ENCODE measurements at regions not wholly inside any gene's neighbourhood (a gene's known extent, or its start where the extent isn't known, plus 50 kb on each side); places are given as distances from the start of the nearest gene placed in this dataset.
A peak's percentile ranks its signal among the peaks of the same experiment; 100 is the strongest.

- no TSS peak for BruUV-seq (replicated peaks)
- no peak overlapping the region for H3K4me2 ChIP-seq (ENCODE audit: insufficient read depth, low read length)
- CTCF ChIA-PET (ENCODE audit: low intra/inter-chr PET ratio), result no interaction called here
- H2AFZ ChIP-seq (ENCODE audit: low read depth, low read length), result no peak overlapping the region
- H4K20me1 ChIP-seq (replicated peaks; ENCODE audit: control insufficient read depth, insufficient read depth, low read length), result no peaks in the 10 kb centered on the region
- peak; percentile 56; the same call in 2 of the 3 replicates for ATAC-seq
- intact Hi-C loops (cut with micrococcal nuclease) (no loop called here), in situ Hi-C loops (cut with MboI) (no loop called here)
- H3K9me3 ChIP-seq (replicated peaks; ENCODE audit: control insufficient read depth, insufficient read depth, low read depth, low read length), result no peaks in the 10 kb centered on the region
- H3K4me1 ChIP-seq (replicated peaks in 1 of 2; ENCODE audit: control insufficient read depth in 2 of 2, insufficient read depth in 2 of 2, low read length in 2 of 2), result no peaks in the 10 kb centered on the region; a peak in 1 of 5 replicates
- no peak overlapping the region for H3K27ac ChIP-seq (ENCODE audit: extremely low read depth, low read depth, low read length)
- POLR2A ChIA-PET, result no interaction called here
- H3K27me3 ChIP-seq (ENCODE audit: control insufficient read depth in 2 of 2, insufficient read depth in 2 of 2, low read length in 2 of 2), result no peaks in the 10 kb centered on the region
- DNase-seq (ENCODE audit: extremely low read depth in 1 of 4, low spot score in 3 of 4), result no peak
- no peak for FAIRE-seq
- no peaks in the 10 kb centered on the region for H3K9me1 ChIP-seq (ENCODE audit: control insufficient read depth, insufficient read depth, low read length)
- H3K9ac ChIP-seq (ENCODE audit: insufficient read depth in 1 of 2, low read depth in 2 of 2, low read length in 2 of 2), result no peak overlapping the region
- H3K36me3 ChIP-seq (ENCODE audit: control insufficient read depth, insufficient read depth, low read length), result no peaks in the 10 kb centered on the region
- no peak overlapping the region for H3K4me3 ChIP-seq
- no peaks in the 10 kb centered on the region for H3K79me2 ChIP-seq (ENCODE audit: control insufficient read depth, insufficient read depth, low read length)
- WGBS (ENCODE audit: insufficient coverage, low coverage, missing lambda C conversion rate), result 10% methylated on average over 6 of the region's 6 CpGs
- TF ChIP-seq, protein P1, sequence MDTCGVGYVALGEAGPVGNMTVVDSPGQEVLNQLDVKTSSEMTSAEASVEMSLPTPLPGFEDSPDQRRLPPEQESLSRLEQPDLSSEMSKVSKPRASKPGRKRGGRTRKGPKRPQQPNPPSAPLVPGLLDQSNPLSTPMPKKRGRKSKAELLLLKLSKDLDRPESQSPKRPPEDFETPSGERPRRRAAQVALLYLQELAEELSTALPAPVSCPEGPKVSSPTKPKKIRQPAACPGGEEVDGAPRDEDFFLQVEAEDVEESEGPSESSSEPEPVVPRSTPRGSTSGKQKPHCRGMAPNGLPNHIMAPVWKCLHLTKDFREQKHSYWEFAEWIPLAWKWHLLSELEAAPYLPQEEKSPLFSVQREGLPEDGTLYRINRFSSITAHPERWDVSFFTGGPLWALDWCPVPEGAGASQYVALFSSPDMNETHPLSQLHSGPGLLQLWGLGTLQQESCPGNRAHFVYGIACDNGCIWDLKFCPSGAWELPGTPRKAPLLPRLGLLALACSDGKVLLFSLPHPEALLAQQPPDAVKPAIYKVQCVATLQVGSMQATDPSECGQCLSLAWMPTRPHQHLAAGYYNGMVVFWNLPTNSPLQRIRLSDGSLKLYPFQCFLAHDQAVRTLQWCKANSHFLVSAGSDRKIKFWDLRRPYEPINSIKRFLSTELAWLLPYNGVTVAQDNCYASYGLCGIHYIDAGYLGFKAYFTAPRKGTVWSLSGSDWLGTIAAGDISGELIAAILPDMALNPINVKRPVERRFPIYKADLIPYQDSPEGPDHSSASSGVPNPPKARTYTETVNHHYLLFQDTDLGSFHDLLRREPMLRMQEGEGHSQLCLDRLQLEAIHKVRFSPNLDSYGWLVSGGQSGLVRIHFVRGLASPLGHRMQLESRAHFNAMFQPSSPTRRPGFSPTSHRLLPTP (IDR thresholded peaks at IDR 0.05; ENCODE audit: borderline replicate concordance, extremely low read depth, insufficient read length), result no peak
- TF ChIP-seq, protein P2, sequence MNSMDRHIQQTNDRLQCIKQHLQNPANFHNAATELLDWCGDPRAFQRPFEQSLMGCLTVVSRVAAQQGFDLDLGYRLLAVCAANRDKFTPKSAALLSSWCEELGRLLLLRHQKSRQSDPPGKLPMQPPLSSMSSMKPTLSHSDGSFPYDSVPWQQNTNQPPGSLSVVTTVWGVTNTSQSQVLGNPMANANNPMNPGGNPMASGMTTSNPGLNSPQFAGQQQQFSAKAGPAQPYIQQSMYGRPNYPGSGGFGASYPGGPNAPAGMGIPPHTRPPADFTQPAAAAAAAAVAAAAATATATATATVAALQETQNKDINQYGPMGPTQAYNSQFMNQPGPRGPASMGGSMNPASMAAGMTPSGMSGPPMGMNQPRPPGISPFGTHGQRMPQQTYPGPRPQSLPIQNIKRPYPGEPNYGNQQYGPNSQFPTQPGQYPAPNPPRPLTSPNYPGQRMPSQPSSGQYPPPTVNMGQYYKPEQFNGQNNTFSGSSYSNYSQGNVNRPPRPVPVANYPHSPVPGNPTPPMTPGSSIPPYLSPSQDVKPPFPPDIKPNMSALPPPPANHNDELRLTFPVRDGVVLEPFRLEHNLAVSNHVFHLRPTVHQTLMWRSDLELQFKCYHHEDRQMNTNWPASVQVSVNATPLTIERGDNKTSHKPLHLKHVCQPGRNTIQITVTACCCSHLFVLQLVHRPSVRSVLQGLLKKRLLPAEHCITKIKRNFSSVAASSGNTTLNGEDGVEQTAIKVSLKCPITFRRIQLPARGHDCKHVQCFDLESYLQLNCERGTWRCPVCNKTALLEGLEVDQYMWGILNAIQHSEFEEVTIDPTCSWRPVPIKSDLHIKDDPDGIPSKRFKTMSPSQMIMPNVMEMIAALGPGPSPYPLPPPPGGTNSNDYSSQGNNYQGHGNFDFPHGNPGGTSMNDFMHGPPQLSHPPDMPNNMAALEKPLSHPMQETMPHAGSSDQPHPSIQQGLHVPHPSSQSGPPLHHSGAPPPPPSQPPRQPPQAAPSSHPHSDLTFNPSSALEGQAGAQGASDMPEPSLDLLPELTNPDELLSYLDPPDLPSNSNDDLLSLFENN (IDR thresholded peaks at IDR 0.05; ENCODE audit: low read depth in 2 of 2, low read length in 2 of 2), result no peak
- TF ChIP-seq ZNF140 (CRISPR knock-in tag; IDR thresholded peaks at IDR 0.05) (no peak), SMARCE1 (IDR thresholded peaks at IDR 0.05) (no peak), ZKSCAN1 (IDR thresholded peaks at IDR 0.05; ENCODE audit: low read depth, low read length) (no peak), HNRNPK (IDR thresholded peaks at IDR 0.05; ENCODE audit: low read depth, low read length, poor library complexity, severe bottlenecking) (no peak), CTCF (IDR thresholded peaks at IDR 0.05 in 2 of 3, conservative IDR thresholded peaks at IDR 0.05 in 1 of 3; ENCODE audit: insufficient read depth in 2 of 3, low read depth in 1 of 3, low read length in 3 of 3) (peak in 1 of 3 experiments; percentile 24; a peak in 1 of 6 replicates), RFX1 (IDR thresholded peaks at IDR 0.05) (no peak), DIDO1 (tag; IDR thresholded peaks at IDR 0.05; ENCODE audit: low read depth) (no peak), CBFB (CRISPR knock-in tag; IDR thresholded peaks at IDR 0.05) (no peak)
- TF ChIP-seq, protein P3, sequence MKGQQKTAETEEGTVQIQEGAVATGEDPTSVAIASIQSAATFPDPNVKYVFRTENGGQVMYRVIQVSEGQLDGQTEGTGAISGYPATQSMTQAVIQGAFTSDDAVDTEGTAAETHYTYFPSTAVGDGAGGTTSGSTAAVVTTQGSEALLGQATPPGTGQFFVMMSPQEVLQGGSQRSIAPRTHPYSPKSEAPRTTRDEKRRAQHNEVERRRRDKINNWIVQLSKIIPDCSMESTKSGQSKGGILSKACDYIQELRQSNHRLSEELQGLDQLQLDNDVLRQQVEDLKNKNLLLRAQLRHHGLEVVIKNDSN (CRISPR knock-in tag; IDR thresholded peaks at IDR 0.05), result no peak
Observed at GRCh38 chr20:22944936-22945335, 90.2 kb upstream of the SSTR4 start.

Data from K562 (cell line).